Epithelial cell of proximal tubule (primary cell): ENCODE measurements at regions not wholly inside any gene's neighbourhood (a gene's known extent, or its start where the extent isn't known, plus 50 kb on each side); places are given as distances from the start of the nearest gene placed in this dataset.

Source experiments
- DNase-seq: peaks from one replicate; pipeline ENCODE4 v3.0.0-alpha.2; 2011; ENCODE audit warnings: low read depth
- H3K4me3 ChIP-seq: 2 replicates; pipeline ENCODE4 v1.5.1; 2011; ENCODE audit warnings: low read depth, mild to moderate bottlenecking, low read length
- TF ChIP-seq, protein P1 (sequence below): conservative IDR thresholded peaks from 2 replicates; pipeline ENCODE4 v1.5.1; 2012; ENCODE audit warnings: low read depth, mild to moderate bottlenecking, low read length

- no peak for DNase-seq
- H3K4me3 ChIP-seq, result no peak overlapping the region
- TF ChIP-seq, protein P1, sequence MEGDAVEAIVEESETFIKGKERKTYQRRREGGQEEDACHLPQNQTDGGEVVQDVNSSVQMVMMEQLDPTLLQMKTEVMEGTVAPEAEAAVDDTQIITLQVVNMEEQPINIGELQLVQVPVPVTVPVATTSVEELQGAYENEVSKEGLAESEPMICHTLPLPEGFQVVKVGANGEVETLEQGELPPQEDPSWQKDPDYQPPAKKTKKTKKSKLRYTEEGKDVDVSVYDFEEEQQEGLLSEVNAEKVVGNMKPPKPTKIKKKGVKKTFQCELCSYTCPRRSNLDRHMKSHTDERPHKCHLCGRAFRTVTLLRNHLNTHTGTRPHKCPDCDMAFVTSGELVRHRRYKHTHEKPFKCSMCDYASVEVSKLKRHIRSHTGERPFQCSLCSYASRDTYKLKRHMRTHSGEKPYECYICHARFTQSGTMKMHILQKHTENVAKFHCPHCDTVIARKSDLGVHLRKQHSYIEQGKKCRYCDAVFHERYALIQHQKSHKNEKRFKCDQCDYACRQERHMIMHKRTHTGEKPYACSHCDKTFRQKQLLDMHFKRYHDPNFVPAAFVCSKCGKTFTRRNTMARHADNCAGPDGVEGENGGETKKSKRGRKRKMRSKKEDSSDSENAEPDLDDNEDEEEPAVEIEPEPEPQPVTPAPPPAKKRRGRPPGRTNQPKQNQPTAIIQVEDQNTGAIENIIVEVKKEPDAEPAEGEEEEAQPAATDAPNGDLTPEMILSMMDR, result no peak
Measured at GRCh38 chr10:112095731-112096130, 87.8 kb downstream of the GPAM start.

GRCh38 chr10:112098682-112099081 is 84.9 kb downstream of the GPAM start:
- no peak overlapping the region for H3K4me3 ChIP-seq
- TF ChIP-seq, protein P1, result no peak
- DNase-seq, result no peak
